Stimulated activated CD8-positive, alpha-beta memory T cell treated with anti-CD3 and anti-CD28 coated beads, Interleukin-12 subunit alpha, Interleukin-12 subunit beta, amount 100 ng/mL, for 24 hours (primary cell): ENCODE measurements at regions not wholly inside any gene's neighbourhood (a gene's known extent, or its start where the extent isn't known, plus 50 kb on each side); places are given as distances from the start of the nearest gene placed in this dataset.

Experiments used
- DNase-seq: peaks from one replicate; pipeline ENCODE4 v3.0.0-alpha.2; 2020; ENCODE audit errors: extremely low read depth

GRCh38 chr17:33514369-33514768 lies 221.3 kb upstream of the ASIC2 start:
- no peak for DNase-seq

GRCh38 chr17:33515974-33516373 lies 222.9 kb upstream of the ASIC2 start:
- DNase-seq: no peak

GRCh38 chr17:33516645-33517044 lies 223.6 kb upstream of the ASIC2 start:
- no peak for DNase-seq

GRCh38 chr17:33517746-33518145 lies 224.7 kb upstream of the ASIC2 start:
- no peak for DNase-seq

- no peak for DNase-seq
These were observed 226.6 kb upstream of the ASIC2 start for GRCh38 chr17:33519692-33520091.

GRCh38 chr17:33520426-33521330 lies 227.6 kb upstream of the ASIC2 start:
- no peak for DNase-seq

- DNase-seq: no peak
These were observed 228.7 kb upstream of the ASIC2 start for GRCh38 chr17:33521784-33522183.

GRCh38 chr17:33522623-33523022 lies 229.5 kb upstream of the ASIC2 start:
- DNase-seq: no peak

- no peak for DNase-seq
These were observed 230.5 kb upstream of the ASIC2 start for GRCh38 chr17:33523577-33523981.

GRCh38 chr17:33525186-33525585 lies 232.1 kb upstream of the ASIC2 start:
- DNase-seq: no peak

- no peak for DNase-seq
These were observed 233.6 kb upstream of the ASIC2 start for GRCh38 chr17:33526717-33527116.

- DNase-seq: no peak
These were observed 234.2 kb upstream of the ASIC2 start for GRCh38 chr17:33527290-33527689.

- DNase-seq: no peak
These were observed 235.8 kb upstream of the ASIC2 start for GRCh38 chr17:33528846-33529245.

GRCh38 chr17:33529816-33530215 lies 236.7 kb upstream of the ASIC2 start:
- DNase-seq: no peak

GRCh38 chr17:33531311-33531710 lies 238.2 kb upstream of the ASIC2 start:
- no peak for DNase-seq

- DNase-seq: no peak
These were observed 241.0 kb upstream of the ASIC2 start for GRCh38 chr17:33534087-33534486.

- DNase-seq: no peak
These were observed 252.0 kb upstream of the ASIC2 start for GRCh38 chr17:33545124-33545523.

GRCh38 chr17:33550261-33550660 lies 257.2 kb upstream of the ASIC2 start:
- no peak for DNase-seq

- no peak for DNase-seq
These were observed 258.0 kb upstream of the ASIC2 start for GRCh38 chr17:33551075-33551474.

GRCh38 chr17:33551911-33552310 lies 258.8 kb upstream of the ASIC2 start:
- no peak for DNase-seq

GRCh38 chr17:33560165-33560564 lies 267.1 kb upstream of the ASIC2 start:
- DNase-seq: no peak

GRCh38 chr17:33560871-33561270 lies 267.8 kb upstream of the ASIC2 start:
- no peak for DNase-seq

- DNase-seq: no peak
These were observed 268.7 kb upstream of the ASIC2 start for GRCh38 chr17:33561569-33562334.
